ENCODE measurements at regions not wholly inside any gene's neighbourhood (a gene's known extent, or its start where the extent isn't known, plus 50 kb on each side); places are given as distances from the start of the nearest gene placed in this dataset.

- H3K27ac Mint-ChIP-seq, result no peak overlapping the region
- H3K4me3 Mint-ChIP-seq, result no peak overlapping the region
- H3K27me3 Mint-ChIP-seq, result no peaks in the 10 kb centered on the region
- H3K9me3 Mint-ChIP-seq, result no peaks in the 10 kb centered on the region
- H3K36me3 Mint-ChIP-seq, result no peaks in the 10 kb centered on the region
- CTCF ChIA-PET, result no interaction called here
- DNase-seq, result no peak
- no peaks in the 10 kb centered on the region for H3K4me1 Mint-ChIP-seq
Measured at GRCh38 chr3:7793786-7794185, 707.8 kb upstream of the LMCD1 start.

- H3K4me3 Mint-ChIP-seq, result no peak overlapping the region
- H3K4me1 Mint-ChIP-seq, result peaks cover 4% of the 10 kb centered on the region
- no peaks in the 10 kb centered on the region for H3K9me3 Mint-ChIP-seq
- no peak for DNase-seq
- CTCF ChIA-PET, result no interaction called here
- no peak overlapping the region for H3K27ac Mint-ChIP-seq
- no peaks in the 10 kb centered on the region for H3K27me3 Mint-ChIP-seq
- H3K36me3 Mint-ChIP-seq, result no peaks in the 10 kb centered on the region
Measured at GRCh38 chr3:7798276-7798675, 703.3 kb upstream of the LMCD1 start.

GRCh38 chr3:7800006-7800780 lies 701.4 kb upstream of the LMCD1 start:
- no peaks in the 10 kb centered on the region for H3K36me3 Mint-ChIP-seq
- H3K4me1 Mint-ChIP-seq, result peaks cover 4% of the 10 kb centered on the region
- CTCF ChIA-PET, result interaction anchor here (0.9 to 1.6 kb wide), 3 partner anchors 13 to 313 kb away, joined by 3 read pairs; no protein-coding TSS in a partner anchor
- H3K9me3 Mint-ChIP-seq, result no peaks in the 10 kb centered on the region
- DNase-seq, result no peak
- H3K27ac Mint-ChIP-seq, result no peak overlapping the region
- no peaks in the 10 kb centered on the region for H3K27me3 Mint-ChIP-seq
- no peak overlapping the region for H3K4me3 Mint-ChIP-seq

- no peaks in the 10 kb centered on the region for H3K4me1 Mint-ChIP-seq
- no peaks in the 10 kb centered on the region for H3K27me3 Mint-ChIP-seq
Measured at GRCh38 chr3:7812490-7812889, 689.1 kb upstream of the LMCD1 start.

GRCh38 chr3:7813365-7813764 lies 688.3 kb upstream of the LMCD1 start:
- no peak overlapping the region for H3K4me3 Mint-ChIP-seq
- no peak for DNase-seq

More at GRCh38 chr3:7812490-7812889, 689.1 kb upstream of the LMCD1 start:
- CTCF ChIA-PET, result interaction anchor here (0.7 kb wide), 1 partner anchor 12 kb away, joined by 3 read pairs; no protein-coding TSS in a partner anchor
- DNase-seq, result no peak
- H3K4me3 Mint-ChIP-seq, result no peak overlapping the region
- no peak overlapping the region for H3K27ac Mint-ChIP-seq
- no peaks in the 10 kb centered on the region for H3K9me3 Mint-ChIP-seq
- H3K36me3 Mint-ChIP-seq, result no peaks in the 10 kb centered on the region

GRCh38 chr3:7817239-7817638 lies 684.4 kb upstream of the LMCD1 start:
- no peaks in the 10 kb centered on the region for H3K27me3 Mint-ChIP-seq
- H3K36me3 Mint-ChIP-seq, result no peaks in the 10 kb centered on the region
- H3K4me1 Mint-ChIP-seq, result no peaks in the 10 kb centered on the region
- no peaks in the 10 kb centered on the region for H3K9me3 Mint-ChIP-seq
- CTCF ChIA-PET, result no interaction called here
- H3K27ac Mint-ChIP-seq, result no peak overlapping the region
- DNase-seq, result no peak
- no peak overlapping the region for H3K4me3 Mint-ChIP-seq

More at GRCh38 chr3:7813365-7813764, 688.3 kb upstream of the LMCD1 start:
- H3K27ac Mint-ChIP-seq, result no peak overlapping the region
- no peaks in the 10 kb centered on the region for H3K4me1 Mint-ChIP-seq
- no peaks in the 10 kb centered on the region for H3K36me3 Mint-ChIP-seq
- no peaks in the 10 kb centered on the region for H3K9me3 Mint-ChIP-seq
- CTCF ChIA-PET, result no interaction called here
- no peaks in the 10 kb centered on the region for H3K27me3 Mint-ChIP-seq

GRCh38 chr3:7820969-7821368 lies 680.7 kb upstream of the LMCD1 start:
- Mint-ChIP-seq H3K4me1 (no peaks in the 10 kb centered on the region), H3K9me3 (peaks cover 19% of the 10 kb centered on the region), H3K27ac (no peak overlapping the region), H3K4me3 (no peak overlapping the region), H3K36me3 (no peaks in the 10 kb centered on the region), H3K27me3 (no peaks in the 10 kb centered on the region)
- CTCF ChIA-PET, result no interaction called here
- no peak for DNase-seq

- no peak overlapping the region for H3K4me3 Mint-ChIP-seq
- no peak for DNase-seq
- H3K36me3 Mint-ChIP-seq, result no peaks in the 10 kb centered on the region
- H3K4me1 Mint-ChIP-seq, result no peaks in the 10 kb centered on the region
- no peaks in the 10 kb centered on the region for H3K27me3 Mint-ChIP-seq
- peaks cover 23% of the 10 kb centered on the region for H3K9me3 Mint-ChIP-seq
- H3K27ac Mint-ChIP-seq, result no peak overlapping the region
- CTCF ChIA-PET, result no interaction called here
Measured at GRCh38 chr3:7821858-7822257, 679.8 kb upstream of the LMCD1 start.

GRCh38 chr3:7841451-7841850 lies 660.2 kb upstream of the LMCD1 start:
- CTCF ChIA-PET, result no interaction called here
- DNase-seq, result no peak
- H3K27me3 Mint-ChIP-seq, result no peaks in the 10 kb centered on the region
- no peaks in the 10 kb centered on the region for H3K36me3 Mint-ChIP-seq
- H3K9me3 Mint-ChIP-seq, result peaks cover 8% of the 10 kb centered on the region
- H3K4me3 Mint-ChIP-seq, result no peak overlapping the region
- H3K27ac Mint-ChIP-seq, result no peak overlapping the region
- H3K4me1 Mint-ChIP-seq, result peaks cover 4% of the 10 kb centered on the region

GRCh38 chr3:7843441-7843840 lies 658.2 kb upstream of the LMCD1 start:
- Mint-ChIP-seq H3K4me3 (no peak overlapping the region), H3K9me3 (peaks cover 8% of the 10 kb centered on the region), H3K4me1 (peaks cover 4% of the 10 kb centered on the region), H3K36me3 (no peaks in the 10 kb centered on the region), H3K27me3 (no peaks in the 10 kb centered on the region), H3K27ac (no peak overlapping the region)
- no peak for DNase-seq
- CTCF ChIA-PET, result no interaction called here

GRCh38 chr3:7847021-7847420 lies 654.6 kb upstream of the LMCD1 start:
- CTCF ChIA-PET, result no interaction called here
- no peaks in the 10 kb centered on the region for H3K36me3 Mint-ChIP-seq
- peaks cover 2% of the 10 kb centered on the region for H3K9me3 Mint-ChIP-seq
- no peak overlapping the region for H3K4me3 Mint-ChIP-seq
- no peaks in the 10 kb centered on the region for H3K27me3 Mint-ChIP-seq
- H3K27ac Mint-ChIP-seq, result no peak overlapping the region
- no peak for DNase-seq
- peaks cover 8% of the 10 kb centered on the region for H3K4me1 Mint-ChIP-seq

GRCh38 chr3:7847521-7847920 lies 654.1 kb upstream of the LMCD1 start:
- H3K27ac Mint-ChIP-seq, result no peak overlapping the region
- H3K4me3 Mint-ChIP-seq, result no peak overlapping the region
- peaks cover 8% of the 10 kb centered on the region for H3K4me1 Mint-ChIP-seq
- CTCF ChIA-PET, result no interaction called here
- no peaks in the 10 kb centered on the region for H3K36me3 Mint-ChIP-seq
- H3K9me3 Mint-ChIP-seq, result peaks cover 2% of the 10 kb centered on the region
- no peak for DNase-seq
- no peaks in the 10 kb centered on the region for H3K27me3 Mint-ChIP-seq

- CTCF ChIA-PET, result interaction anchor here (1.3 kb wide), 1 partner anchor 12 kb away, joined by 4 read pairs; no protein-coding TSS in a partner anchor
- H3K9me3 Mint-ChIP-seq, result peaks cover 4% of the 10 kb centered on the region
Measured at GRCh38 chr3:7854266-7854665, 647.4 kb upstream of the LMCD1 start.

GRCh38 chr3:7854721-7855120 lies 646.9 kb upstream of the LMCD1 start:
- H3K4me3 Mint-ChIP-seq, result no peak overlapping the region
- DNase-seq, result no peak
- peaks cover 4% of the 10 kb centered on the region for H3K9me3 Mint-ChIP-seq
- no peaks in the 10 kb centered on the region for H3K27me3 Mint-ChIP-seq
- CTCF ChIA-PET, result interaction anchor here (1.3 kb wide), 1 partner anchor 11 kb away, joined by 4 read pairs; no protein-coding TSS in a partner anchor
- H3K36me3 Mint-ChIP-seq, result no peaks in the 10 kb centered on the region
- no peak overlapping the region for H3K27ac Mint-ChIP-seq
- peaks cover 4% of the 10 kb centered on the region for H3K4me1 Mint-ChIP-seq

More at GRCh38 chr3:7854266-7854665, 647.4 kb upstream of the LMCD1 start:
- Mint-ChIP-seq H3K36me3 (no peaks in the 10 kb centered on the region), H3K4me1 (peaks cover 5% of the 10 kb centered on the region), H3K27me3 (no peaks in the 10 kb centered on the region), H3K4me3 (no peak overlapping the region), H3K27ac (no peak overlapping the region)
- no peak for DNase-seq

- Mint-ChIP-seq H3K9me3 (peaks cover 8% of the 10 kb centered on the region), H3K36me3 (no peaks in the 10 kb centered on the region), H3K27me3 (no peaks in the 10 kb centered on the region), H3K27ac (no peak overlapping the region), H3K4me3 (no peak overlapping the region), H3K4me1 (peaks cover 28% of the 10 kb centered on the region)
- CTCF ChIA-PET, result interaction anchor here (1.3 kb wide), 1 partner anchor 11 kb away, joined by 4 read pairs; no protein-coding TSS in a partner anchor
- no peak for DNase-seq
Measured at GRCh38 chr3:7865611-7866010, 636.0 kb upstream of the LMCD1 start.

All from activated naive CD4-positive, alpha-beta T cell treated with anti-CD3 and anti-CD28 coated beads, Interleukin-2, amount 10 ng/mL, durations not matched to agents 7 days and 5 days (primary cell).